WTC11 (cell line): ENCODE measurements at regions not wholly inside any gene's neighbourhood (a gene's known extent, or its start where the extent isn't known, plus 50 kb on each side); places are given as distances from the start of the nearest gene placed in this dataset.

Experiments used
- CREM ChIP-seq: sonication (generic); formaldehyde crosslinking; IDR thresholded peaks from 2 replicates; pipeline ENCODE4 v1.8.1; 2022; ENCODE audit warnings: mild to moderate bottlenecking, missing genetic modification reagents, moderate library complexity
- ETV6 ChIP-seq: sonication (generic); formaldehyde crosslinking; IDR thresholded peaks from 2 replicates; pipeline ENCODE4 v1.8.1; 2022; ENCODE audit warnings: mild to moderate bottlenecking, missing genetic modification reagents
- KAT7 ChIP-seq: sonication (generic); formaldehyde crosslinking; IDR thresholded peaks from 2 replicates; pipeline ENCODE4 v1.8.1; 2023; ENCODE audit warnings: missing genetic modification reagents, mild to moderate bottlenecking, borderline replicate concordance
- NR3C1 ChIP-seq: sonication (generic); formaldehyde crosslinking; conservative IDR thresholded peaks from 2 replicates; pipeline ENCODE4 v1.8.1; 2023; ENCODE audit warnings: low read depth, mild to moderate bottlenecking, missing genetic modification reagents
- SP1 ChIP-seq: sonication (generic); formaldehyde crosslinking; conservative IDR thresholded peaks from 2 replicates; pipeline ENCODE4 v1.8.1; 2022; ENCODE audit warnings: missing genetic modification reagents
- ZNF423 ChIP-seq: fragments of 250-450 bp; sonication (Bioruptor Pico); IDR thresholded peaks from 2 replicates; pipeline ENCODE4 v2.1.2; 2022; ENCODE audit warnings: mild to moderate bottlenecking, moderate library complexity
- TF ChIP-seq, protein P1 (sequence below): fragments of 200-600 bp; IDR thresholded peaks from 2 replicates; pipeline ENCODE4 v1.8.0; 2022; ENCODE audit warnings: antibody characterized with exemption
- TF ChIP-seq, protein P2 (sequence below): sonication (generic); formaldehyde crosslinking; IDR thresholded peaks from 2 replicates; pipeline ENCODE4 v1.8.1; 2023; ENCODE audit warnings: mild to moderate bottlenecking, missing genetic modification reagents, borderline replicate concordance
- TF ChIP-seq, protein P3 (sequence below): sonication (generic); formaldehyde crosslinking; IDR thresholded peaks from 2 replicates; pipeline ENCODE4 v1.8.1; 2022; ENCODE audit warnings: mild to moderate bottlenecking, missing genetic modification reagents, moderate library complexity, borderline replicate concordance

DNA sequence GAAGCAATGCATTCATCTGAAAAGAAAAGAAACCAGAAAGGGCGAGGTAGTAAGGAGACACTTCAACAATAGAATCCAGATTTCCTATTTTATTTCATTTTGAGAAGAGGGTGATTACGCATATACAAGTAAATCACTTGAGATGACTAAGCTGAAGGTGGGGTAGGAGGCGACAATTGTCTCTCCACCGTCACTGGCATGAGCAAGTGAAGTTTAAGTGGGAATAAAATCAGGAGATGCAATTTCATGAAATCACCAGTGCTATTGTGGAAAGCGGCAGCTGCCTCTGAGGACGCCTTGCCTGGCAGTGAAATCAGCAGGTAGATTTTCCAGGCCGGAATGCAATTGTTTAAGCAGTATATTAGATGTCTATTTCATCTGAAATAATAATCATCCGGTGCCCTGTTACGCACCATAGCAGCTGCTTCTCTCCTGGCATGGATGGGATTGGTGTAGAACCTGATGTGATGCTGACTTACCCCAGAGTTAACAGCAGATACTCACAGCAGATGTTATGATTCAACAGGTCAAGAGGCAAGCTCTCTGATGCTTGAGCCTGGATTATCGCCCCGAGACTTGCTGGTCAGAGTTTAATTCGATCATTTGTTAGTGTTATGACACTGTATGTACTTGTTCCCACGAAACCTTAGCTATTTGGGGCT, 64.3 kb downstream of the RASL11A start:
- TF ChIP-seq, protein P1, sequence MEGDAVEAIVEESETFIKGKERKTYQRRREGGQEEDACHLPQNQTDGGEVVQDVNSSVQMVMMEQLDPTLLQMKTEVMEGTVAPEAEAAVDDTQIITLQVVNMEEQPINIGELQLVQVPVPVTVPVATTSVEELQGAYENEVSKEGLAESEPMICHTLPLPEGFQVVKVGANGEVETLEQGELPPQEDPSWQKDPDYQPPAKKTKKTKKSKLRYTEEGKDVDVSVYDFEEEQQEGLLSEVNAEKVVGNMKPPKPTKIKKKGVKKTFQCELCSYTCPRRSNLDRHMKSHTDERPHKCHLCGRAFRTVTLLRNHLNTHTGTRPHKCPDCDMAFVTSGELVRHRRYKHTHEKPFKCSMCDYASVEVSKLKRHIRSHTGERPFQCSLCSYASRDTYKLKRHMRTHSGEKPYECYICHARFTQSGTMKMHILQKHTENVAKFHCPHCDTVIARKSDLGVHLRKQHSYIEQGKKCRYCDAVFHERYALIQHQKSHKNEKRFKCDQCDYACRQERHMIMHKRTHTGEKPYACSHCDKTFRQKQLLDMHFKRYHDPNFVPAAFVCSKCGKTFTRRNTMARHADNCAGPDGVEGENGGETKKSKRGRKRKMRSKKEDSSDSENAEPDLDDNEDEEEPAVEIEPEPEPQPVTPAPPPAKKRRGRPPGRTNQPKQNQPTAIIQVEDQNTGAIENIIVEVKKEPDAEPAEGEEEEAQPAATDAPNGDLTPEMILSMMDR: no peak
- TF ChIP-seq ZNF423 (CRISPR knock-in tag) (no peak), KAT7 (no peak), CREM (no peak), ETV6 (CRISPR knock-in tag) (no peak), NR3C1 (CRISPR knock-in tag) (no peak), SP1 (no peak)
- TF ChIP-seq, protein P2, sequence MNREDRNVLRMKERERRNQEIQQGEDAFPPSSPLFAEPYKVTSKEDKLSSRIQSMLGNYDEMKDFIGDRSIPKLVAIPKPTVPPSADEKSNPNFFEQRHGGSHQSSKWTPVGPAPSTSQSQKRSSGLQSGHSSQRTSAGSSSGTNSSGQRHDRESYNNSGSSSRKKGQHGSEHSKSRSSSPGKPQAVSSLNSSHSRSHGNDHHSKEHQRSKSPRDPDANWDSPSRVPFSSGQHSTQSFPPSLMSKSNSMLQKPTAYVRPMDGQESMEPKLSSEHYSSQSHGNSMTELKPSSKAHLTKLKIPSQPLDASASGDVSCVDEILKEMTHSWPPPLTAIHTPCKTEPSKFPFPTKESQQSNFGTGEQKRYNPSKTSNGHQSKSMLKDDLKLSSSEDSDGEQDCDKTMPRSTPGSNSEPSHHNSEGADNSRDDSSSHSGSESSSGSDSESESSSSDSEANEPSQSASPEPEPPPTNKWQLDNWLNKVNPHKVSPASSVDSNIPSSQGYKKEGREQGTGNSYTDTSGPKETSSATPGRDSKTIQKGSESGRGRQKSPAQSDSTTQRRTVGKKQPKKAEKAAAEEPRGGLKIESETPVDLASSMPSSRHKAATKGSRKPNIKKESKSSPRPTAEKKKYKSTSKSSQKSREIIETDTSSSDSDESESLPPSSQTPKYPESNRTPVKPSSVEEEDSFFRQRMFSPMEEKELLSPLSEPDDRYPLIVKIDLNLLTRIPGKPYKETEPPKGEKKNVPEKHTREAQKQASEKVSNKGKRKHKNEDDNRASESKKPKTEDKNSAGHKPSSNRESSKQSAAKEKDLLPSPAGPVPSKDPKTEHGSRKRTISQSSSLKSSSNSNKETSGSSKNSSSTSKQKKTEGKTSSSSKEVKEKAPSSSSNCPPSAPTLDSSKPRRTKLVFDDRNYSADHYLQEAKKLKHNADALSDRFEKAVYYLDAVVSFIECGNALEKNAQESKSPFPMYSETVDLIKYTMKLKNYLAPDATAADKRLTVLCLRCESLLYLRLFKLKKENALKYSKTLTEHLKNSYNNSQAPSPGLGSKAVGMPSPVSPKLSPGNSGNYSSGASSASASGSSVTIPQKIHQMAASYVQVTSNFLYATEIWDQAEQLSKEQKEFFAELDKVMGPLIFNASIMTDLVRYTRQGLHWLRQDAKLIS (CRISPR knock-in tag): no peak
- TF ChIP-seq, protein P3, sequence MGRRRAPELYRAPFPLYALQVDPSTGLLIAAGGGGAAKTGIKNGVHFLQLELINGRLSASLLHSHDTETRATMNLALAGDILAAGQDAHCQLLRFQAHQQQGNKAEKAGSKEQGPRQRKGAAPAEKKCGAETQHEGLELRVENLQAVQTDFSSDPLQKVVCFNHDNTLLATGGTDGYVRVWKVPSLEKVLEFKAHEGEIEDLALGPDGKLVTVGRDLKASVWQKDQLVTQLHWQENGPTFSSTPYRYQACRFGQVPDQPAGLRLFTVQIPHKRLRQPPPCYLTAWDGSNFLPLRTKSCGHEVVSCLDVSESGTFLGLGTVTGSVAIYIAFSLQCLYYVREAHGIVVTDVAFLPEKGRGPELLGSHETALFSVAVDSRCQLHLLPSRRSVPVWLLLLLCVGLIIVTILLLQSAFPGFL (CRISPR knock-in tag): no peak
